Tibial nerve (tissue), 3 donors: ENCODE measurements at regions not wholly inside any gene's neighbourhood (a gene's known extent, or its start where the extent isn't known, plus 50 kb on each side); places are given as distances from the start of the nearest gene placed in this dataset.

Source experiments
- CTCF ChIP-seq, 5 experiments: fragments of 200-600 bp in 3 of 5; fragments of 450-650 bp in 2 of 5; sonication (generic) in 3 of 5; IDR thresholded peaks; one replicate each; pipeline ENCODE4 v1.5.1; 2016 to 2019; ENCODE audit warnings: antibody characterized with exemption in 5 of 5, mild to moderate bottlenecking in 3 of 5, moderate library complexity in 2 of 5
- POLR2A ChIP-seq, 2 donors: fragments of 450-650 bp; IDR thresholded peaks; one replicate each; pipeline ENCODE4 v1.6.1; 2017; ENCODE audit warnings: antibody characterized with exemption in 2 of 2, mild to moderate bottlenecking in 2 of 2, moderate library complexity in 2 of 2

- no peak for TF ChIP-seq CTCF (IDR thresholded peaks at IDR 0.05)
- TF ChIP-seq POLR2A (IDR thresholded peaks at IDR 0.05): no peak
These were observed 315.2 kb upstream of the PPP2R3A start for GRCh38 chr3:135650309-135650708.
